ENCODE measurements at regions not wholly inside any gene's neighbourhood (a gene's known extent, or its start where the extent isn't known, plus 50 kb on each side); places are given as distances from the start of the nearest gene placed in this dataset.

GRCh38 chr9:25442526-25442925 lies 235.7 kb downstream of the TUSC1 start:
- TF ChIP-seq FOXM1 (IDR thresholded peaks at IDR 0.05; ENCODE audit: borderline replicate concordance, low read depth), result no peak
- no peak for TF ChIP-seq TCF12 (IDR thresholded peaks at IDR 0.05; ENCODE audit: low read depth)
- TF ChIP-seq CREB1 (IDR thresholded peaks at IDR 0.05; ENCODE audit: low read depth), result no peak
- TF ChIP-seq RAD21 (IDR thresholded peaks at IDR 0.05; ENCODE audit: low read depth), result no peak
- no peak for TF ChIP-seq USF1 (IDR thresholded peaks at IDR 0.05)
- no peak for TF ChIP-seq MAX (IDR thresholded peaks at IDR 0.05)
- no peak for TF ChIP-seq TAF1 (IDR thresholded peaks at IDR 0.05; ENCODE audit: low read depth)
- no peak for TF ChIP-seq YY1 (IDR thresholded peaks at IDR 0.05; ENCODE audit: low read depth)
- no peak for TF ChIP-seq ZBTB7A (IDR thresholded peaks at IDR 0.05; ENCODE audit: low read depth)
- TF ChIP-seq EGR1 (IDR thresholded peaks at IDR 0.05), result no peak

- TF ChIP-seq YY1 (IDR thresholded peaks at IDR 0.05; ENCODE audit: low read depth), result no peak
- TF ChIP-seq FOXM1 (IDR thresholded peaks at IDR 0.05; ENCODE audit: borderline replicate concordance, low read depth), result no peak
- TF ChIP-seq NFIC (IDR thresholded peaks at IDR 0.05), result no peak
Measured at GRCh38 chr9:25427898-25428297, 250.3 kb downstream of the TUSC1 start.

- TF ChIP-seq MAX (IDR thresholded peaks at IDR 0.05) (no peak), USF1 (IDR thresholded peaks at IDR 0.05) (no peak), REST (IDR thresholded peaks at IDR 0.05; ENCODE audit: low read depth) (no peak), YY1 (IDR thresholded peaks at IDR 0.05; ENCODE audit: low read depth) (no peak), TAF1 (IDR thresholded peaks at IDR 0.05; ENCODE audit: low read depth) (no peak), EGR1 (IDR thresholded peaks at IDR 0.05) (no peak), ZBTB7A (IDR thresholded peaks at IDR 0.05; ENCODE audit: low read depth) (no peak), EP300 (IDR thresholded peaks at IDR 0.05; ENCODE audit: borderline replicate concordance) (no peak), NFIC (IDR thresholded peaks at IDR 0.05) (no peak), TEAD4 (IDR thresholded peaks at IDR 0.05) (no peak), CREB1 (IDR thresholded peaks at IDR 0.05; ENCODE audit: low read depth) (no peak), CEBPB (IDR thresholded peaks at IDR 0.05) (no peak), RAD21 (IDR thresholded peaks at IDR 0.05; ENCODE audit: low read depth) (no peak), TCF12 (IDR thresholded peaks at IDR 0.05; ENCODE audit: low read depth) (no peak), FOXM1 (IDR thresholded peaks at IDR 0.05; ENCODE audit: borderline replicate concordance, low read depth) (no peak)
Measured at GRCh38 chr9:25427290-25427689, 251.0 kb downstream of the TUSC1 start.

- TF ChIP-seq NFIC (IDR thresholded peaks at IDR 0.05), result no peak
- TF ChIP-seq CREB1 (IDR thresholded peaks at IDR 0.05; ENCODE audit: low read depth), result no peak
- TF ChIP-seq YY1 (IDR thresholded peaks at IDR 0.05; ENCODE audit: low read depth), result no peak
- TF ChIP-seq FOXM1 (IDR thresholded peaks at IDR 0.05; ENCODE audit: borderline replicate concordance, low read depth), result no peak
- no peak for TF ChIP-seq ZBTB7A (IDR thresholded peaks at IDR 0.05; ENCODE audit: low read depth)
- TF ChIP-seq CEBPB (IDR thresholded peaks at IDR 0.05), result no peak
- no peak for TF ChIP-seq TEAD4 (IDR thresholded peaks at IDR 0.05)
- no peak for TF ChIP-seq MAX (IDR thresholded peaks at IDR 0.05)
- TF ChIP-seq EP300 (IDR thresholded peaks at IDR 0.05; ENCODE audit: borderline replicate concordance), result no peak
- TF ChIP-seq TAF1 (IDR thresholded peaks at IDR 0.05; ENCODE audit: low read depth), result no peak
- no peak for TF ChIP-seq TCF12 (IDR thresholded peaks at IDR 0.05; ENCODE audit: low read depth)
- TF ChIP-seq REST (IDR thresholded peaks at IDR 0.05; ENCODE audit: low read depth), result no peak
Measured at GRCh38 chr9:25421560-25421959, 256.7 kb downstream of the TUSC1 start.

GRCh38 chr9:25418974-25419373 lies 259.3 kb downstream of the TUSC1 start:
- TF ChIP-seq USF1 (IDR thresholded peaks at IDR 0.05) (no peak), MAX (IDR thresholded peaks at IDR 0.05) (no peak), EGR1 (IDR thresholded peaks at IDR 0.05) (no peak), ZBTB7A (IDR thresholded peaks at IDR 0.05; ENCODE audit: low read depth) (no peak), TAF1 (IDR thresholded peaks at IDR 0.05; ENCODE audit: low read depth) (no peak), REST (IDR thresholded peaks at IDR 0.05; ENCODE audit: low read depth) (no peak), CREB1 (IDR thresholded peaks at IDR 0.05; ENCODE audit: low read depth) (no peak), TCF12 (IDR thresholded peaks at IDR 0.05; ENCODE audit: low read depth) (no peak), CEBPB (IDR thresholded peaks at IDR 0.05) (no peak), EP300 (IDR thresholded peaks at IDR 0.05; ENCODE audit: borderline replicate concordance) (no peak)
